Lower leg skin (tissue), 3 donors: ENCODE measurements at regions not wholly inside any gene's neighbourhood (a gene's known extent, or its start where the extent isn't known, plus 50 kb on each side); places are given as distances from the start of the nearest gene placed in this dataset.

Experiments
- POLR2A ChIP-seq, 2 donors: fragments of 450-650 bp; IDR thresholded peaks; one replicate each; pipeline ENCODE4 v1.6.1; 2016 to 2017; ENCODE audit warnings: antibody characterized with exemption in 2 of 2, mild to moderate bottlenecking in 1 of 2, moderate library complexity in 1 of 2
- TF ChIP-seq, protein P1 (sequence below), 3 donors: fragments of 450-650 bp; IDR thresholded peaks; one replicate each; pipeline ENCODE4 v1.5.1; 2016; ENCODE audit warnings: antibody characterized with exemption in 3 of 3, mild to moderate bottlenecking in 3 of 3, moderate library complexity in 2 of 3

DNA sequence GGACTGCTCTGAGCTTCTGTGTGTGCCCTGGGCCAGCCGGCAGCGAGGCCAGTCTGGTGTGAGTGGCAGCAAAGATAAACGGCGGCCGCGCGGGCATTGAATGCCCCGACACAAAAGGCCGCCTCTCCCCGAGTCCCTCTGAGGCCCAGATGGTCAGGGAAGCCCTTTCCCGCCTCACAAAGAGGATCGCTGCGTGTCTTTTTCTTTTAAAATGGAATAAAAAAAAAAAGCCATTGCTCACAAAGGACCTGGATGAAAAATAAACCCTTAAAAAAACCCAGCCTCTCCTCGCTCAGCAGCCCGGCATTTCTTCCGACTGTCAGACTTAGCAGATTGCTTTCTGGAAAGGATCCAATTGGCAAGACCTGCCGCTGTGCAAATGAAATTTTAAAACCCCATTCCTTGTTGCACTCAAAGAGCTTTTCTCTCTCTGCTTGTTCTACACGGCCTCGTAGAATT, 578.7 kb downstream of the BCOR start:
- TF ChIP-seq, protein P1, sequence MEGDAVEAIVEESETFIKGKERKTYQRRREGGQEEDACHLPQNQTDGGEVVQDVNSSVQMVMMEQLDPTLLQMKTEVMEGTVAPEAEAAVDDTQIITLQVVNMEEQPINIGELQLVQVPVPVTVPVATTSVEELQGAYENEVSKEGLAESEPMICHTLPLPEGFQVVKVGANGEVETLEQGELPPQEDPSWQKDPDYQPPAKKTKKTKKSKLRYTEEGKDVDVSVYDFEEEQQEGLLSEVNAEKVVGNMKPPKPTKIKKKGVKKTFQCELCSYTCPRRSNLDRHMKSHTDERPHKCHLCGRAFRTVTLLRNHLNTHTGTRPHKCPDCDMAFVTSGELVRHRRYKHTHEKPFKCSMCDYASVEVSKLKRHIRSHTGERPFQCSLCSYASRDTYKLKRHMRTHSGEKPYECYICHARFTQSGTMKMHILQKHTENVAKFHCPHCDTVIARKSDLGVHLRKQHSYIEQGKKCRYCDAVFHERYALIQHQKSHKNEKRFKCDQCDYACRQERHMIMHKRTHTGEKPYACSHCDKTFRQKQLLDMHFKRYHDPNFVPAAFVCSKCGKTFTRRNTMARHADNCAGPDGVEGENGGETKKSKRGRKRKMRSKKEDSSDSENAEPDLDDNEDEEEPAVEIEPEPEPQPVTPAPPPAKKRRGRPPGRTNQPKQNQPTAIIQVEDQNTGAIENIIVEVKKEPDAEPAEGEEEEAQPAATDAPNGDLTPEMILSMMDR (IDR thresholded peaks at IDR 0.05) = no peak
- TF ChIP-seq POLR2A (IDR thresholded peaks at IDR 0.05) = no peak
